MV-4-11 (cell line): ENCODE measurements at regions not wholly inside any gene's neighbourhood (a gene's known extent, or its start where the extent isn't known, plus 50 kb on each side); places are given as distances from the start of the nearest gene placed in this dataset.

ENCODE experiments used
- DNase-seq: peaks from one replicate; lab custom pipeline; 2025; lab: John Stamatoyannopoulos, UW

- DNase-seq, result no peak
These were observed 693.7 kb downstream of the PLCL1 start for GRCh38 chr2:198498048-198498447.

GRCh38 chr2:198494931-198495330 is 690.5 kb downstream of the PLCL1 start:
- DNase-seq, result no peak

- DNase-seq, result no peak
These were observed 686.4 kb downstream of the PLCL1 start for GRCh38 chr2:198490748-198491147.

GRCh38 chr2:198488964-198489363 is 684.6 kb downstream of the PLCL1 start:
- DNase-seq, result no peak

- no peak for DNase-seq
These were observed 678.7 kb downstream of the PLCL1 start for GRCh38 chr2:198483051-198483450.

GRCh38 chr2:198479065-198479464 is 674.7 kb downstream of the PLCL1 start:
- no peak for DNase-seq

- no peak for DNase-seq
These were observed 674.0 kb downstream of the PLCL1 start for GRCh38 chr2:198478361-198478760.

- DNase-seq, result no peak
These were observed 671.6 kb downstream of the PLCL1 start for GRCh38 chr2:198476007-198476406.

GRCh38 chr2:198471291-198471690 is 666.9 kb downstream of the PLCL1 start:
- no peak for DNase-seq

GRCh38 chr2:198468136-198468535 is 663.7 kb downstream of the PLCL1 start:
- no peak for DNase-seq

- DNase-seq, result no peak
These were observed 661.6 kb downstream of the PLCL1 start for GRCh38 chr2:198465970-198466369.

- no peak for DNase-seq
These were observed 652.0 kb downstream of the PLCL1 start for GRCh38 chr2:198456418-198456817.

GRCh38 chr2:198453866-198454265 is 649.5 kb downstream of the PLCL1 start:
- DNase-seq, result no peak

- DNase-seq, result peak; percentile 43
These were observed 647.9 kb downstream of the PLCL1 start for GRCh38 chr2:198452327-198452726.

- DNase-seq, result no peak
These were observed 644.4 kb downstream of the PLCL1 start for GRCh38 chr2:198448789-198449188.

- no peak for DNase-seq
These were observed 640.5 kb downstream of the PLCL1 start for GRCh38 chr2:198444800-198445287.

GRCh38 chr2:198441901-198442300 is 637.5 kb downstream of the PLCL1 start:
- DNase-seq, result no peak

GRCh38 chr2:198441246-198441645 is 636.9 kb downstream of the PLCL1 start:
- DNase-seq, result no peak

GRCh38 chr2:198440833-198441232 is 636.4 kb downstream of the PLCL1 start:
- DNase-seq, result no peak

- no peak for DNase-seq
These were observed 633.9 kb downstream of the PLCL1 start for GRCh38 chr2:198438331-198438730.

- no peak for DNase-seq
These were observed 619.7 kb downstream of the PLCL1 start for GRCh38 chr2:198424112-198424511.

GRCh38 chr2:198417836-198418235 is 613.4 kb downstream of the PLCL1 start:
- no peak for DNase-seq

- DNase-seq, result no peak
These were observed 610.6 kb downstream of the PLCL1 start for GRCh38 chr2:198414976-198415375.

GRCh38 chr2:198411936-198412335 is 607.5 kb downstream of the PLCL1 start:
- DNase-seq, result no peak

- no peak for DNase-seq
These were observed 603.8 kb downstream of the PLCL1 start for GRCh38 chr2:198408171-198408570.
